ENCODE measurements at regions not wholly inside any gene's neighbourhood (a gene's known extent, or its start where the extent isn't known, plus 50 kb on each side); places are given as distances from the start of the nearest gene placed in this dataset.

- H3K4me3 ChIP-seq, result no peak overlapping the region
- H3K27me3 ChIP-seq, result no peaks in the 10 kb centered on the region
- no peak for TF ChIP-seq CTCF (IDR thresholded peaks at IDR 0.05)
- TF ChIP-seq POLR2A (IDR thresholded peaks at IDR 0.05), result no peak
- no peak for TF ChIP-seq EP300 (IDR thresholded peaks at IDR 0.05)
- H3K9me3 ChIP-seq, result no peaks in the 10 kb centered on the region
- 54 to 67% (median 57%) methylated on average over 4 of the region's 4 CpGs for WGBS, 3 donors
- H3K27ac ChIP-seq, result no peak overlapping the region
- intact Hi-C loops (cut with DNase I), result no loop called here
- DNase-seq, result no peak
- H3K36me3 ChIP-seq, result no peaks in the 10 kb centered on the region
- no peaks in the 10 kb centered on the region for H3K4me1 ChIP-seq (ENCODE audit: insufficient read depth)
Measured at GRCh38 chr17:72284806-72285205, 164.0 kb downstream of the SOX9 start.

- Histone ChIP-seq H3K9me3 (no peaks in the 10 kb centered on the region), H3K4me3 (no peak overlapping the region), H3K4me1 (ENCODE audit: insufficient read depth) (no peaks in the 10 kb centered on the region), H3K27me3 (no peaks in the 10 kb centered on the region), H3K27ac (no peak overlapping the region), H3K36me3 (no peaks in the 10 kb centered on the region)
- TF ChIP-seq POLR2A (IDR thresholded peaks at IDR 0.05), result no peak
- no peak for TF ChIP-seq EP300 (IDR thresholded peaks at IDR 0.05)
- TF ChIP-seq CTCF (IDR thresholded peaks at IDR 0.05), result no peak
- no peak for DNase-seq
- intact Hi-C loops (cut with DNase I), result no loop called here
- WGBS, 3 donors, result 50 to 69% (median 57%) methylated on average over 4 of the region's 4 CpGs
Measured at GRCh38 chr17:72287586-72287985, 166.8 kb downstream of the SOX9 start.

- Histone ChIP-seq H3K36me3 (no peaks in the 10 kb centered on the region), H3K27me3 (no peaks in the 10 kb centered on the region), H3K27ac (no peak overlapping the region), H3K9me3 (no peaks in the 10 kb centered on the region), H3K4me3 (no peak overlapping the region), H3K4me1 (ENCODE audit: insufficient read depth) (no peaks in the 10 kb centered on the region)
- 72 to 79% (median 73%) methylated on average over 3 of the region's 3 CpGs for WGBS, 3 donors
- intact Hi-C loops (cut with DNase I), result no loop called here
- DNase-seq, result no peak
- no peak for TF ChIP-seq CTCF (IDR thresholded peaks at IDR 0.05)
- TF ChIP-seq EP300 (IDR thresholded peaks at IDR 0.05), result no peak
- no peak for TF ChIP-seq POLR2A (IDR thresholded peaks at IDR 0.05)
Measured at GRCh38 chr17:72294487-72294893, 173.7 kb downstream of the SOX9 start.

- H3K27ac ChIP-seq, result no peak overlapping the region
- no peak for DNase-seq
- intact Hi-C loops (cut with DNase I), result no loop called here
- TF ChIP-seq EP300 (IDR thresholded peaks at IDR 0.05) (no peak), POLR2A (IDR thresholded peaks at IDR 0.05) (no peak), CTCF (IDR thresholded peaks at IDR 0.05) (no peak)
- no peak overlapping the region for H3K4me3 ChIP-seq
- 82 to 90% (median 86%) methylated on average over 4 of the region's 4 CpGs for whole genome bisulfite sequencing, 3 donors
- no peaks in the 10 kb centered on the region for H3K36me3 ChIP-seq
- H3K27me3 ChIP-seq, result no peaks in the 10 kb centered on the region
- H3K9me3 ChIP-seq, result no peaks in the 10 kb centered on the region
- no peaks in the 10 kb centered on the region for H3K4me1 ChIP-seq (ENCODE audit: insufficient read depth)
Measured at GRCh38 chr17:72295916-72296315, 175.1 kb downstream of the SOX9 start.

GRCh38 chr17:72296456-72296855 is 175.6 kb downstream of the SOX9 start:
- Histone ChIP-seq H3K27ac (no peak overlapping the region), H3K4me1 (ENCODE audit: insufficient read depth) (no peaks in the 10 kb centered on the region), H3K9me3 (no peaks in the 10 kb centered on the region), H3K27me3 (no peaks in the 10 kb centered on the region), H3K4me3 (no peak overlapping the region), H3K36me3 (no peaks in the 10 kb centered on the region)
- no peak for DNase-seq
- intact Hi-C loops (cut with DNase I), result no loop called here
- 28 to 52% (median 49%) methylated on average over 1 of the region's 1 CpG for WGBS, 3 donors
- no peak for TF ChIP-seq POLR2A (IDR thresholded peaks at IDR 0.05)
- TF ChIP-seq CTCF (IDR thresholded peaks at IDR 0.05), result no peak
- no peak for TF ChIP-seq EP300 (IDR thresholded peaks at IDR 0.05)

Measured in ovary (tissue), 7 donors.